HCT116 (cell line): ENCODE measurements at regions not wholly inside any gene's neighbourhood (a gene's known extent, or its start where the extent isn't known, plus 50 kb on each side); places are given as distances from the start of the nearest gene placed in this dataset.

Source experiments
- ATAC-seq: fragments of 200-7000 bp; cut with Tn5 transposase; 2 replicates; pipeline ENCODE4 v1.9.1; 2020; ENCODE audit warnings: mild to moderate bottlenecking, moderate library complexity
- BruUV-seq: library from RNA; stranded (reverse); fragments of 400-500 nt; replicated peaks from 2 replicates; lab custom pipeline; 2021; lab: Mats Ljungman, UMichigan
- CTCF ChIA-PET: fragments of 300-600 bp; sonication (Branson Sonifier 250); formaldehyde crosslinking; loops from one replicate; lab custom pipeline; 2021; ENCODE audit warnings: antibody characterized with exemption; lab: Charles Lee
- POLR2A ChIA-PET: fragments of 300-600, 350-600 bp; sonication (Branson Sonifier 250); formaldehyde crosslinking; loops from one replicate; lab custom pipeline; 2021; ENCODE audit warnings: antibody characterized with exemption; lab: Charles Lee
- RAD21 ChIA-PET, 2 experiments: fragments of 300-600 bp; sonication (Branson Sonifier 250); formaldehyde crosslinking; loops; one replicate each; lab custom pipeline; 2023; ENCODE audit warnings: low total read pairs in 2 of 2; ENCODE audit not compliant: uncharacterized antibody in 2 of 2, unreplicated experiment in 2 of 2, low non-redundant PET in 1 of 2; lab: Charles Lee
- DNase-seq: peaks from one replicate; pipeline ENCODE4 v3.0.0-alpha.2; 2010; ENCODE audit warnings: low read depth, low spot score
- H2AFZ ChIP-seq: fragments of 200-600 bp; shearing (Covaris generic), sonication (generic); 2 replicates; pipeline ENCODE4 v1.6.1; 2017; ENCODE audit warnings: low read depth, mixed run types, mixed read lengths, antibody characterized with exemption, low read length; ENCODE audit not compliant: poor library complexity, severe bottlenecking
- H3K27ac ChIP-seq: 2 replicates; pipeline ENCODE4 v1.5.1; 2012; ENCODE audit warnings: low read depth, low read length
- H3K27me3 ChIP-seq: fragments of 200-600 bp; sonication (generic); 2 replicates; pipeline ENCODE4 v1.6.1; 2016; ENCODE audit warnings: mixed run types, low read length, mixed read lengths; ENCODE audit not compliant: insufficient read depth
- H3K36me3 ChIP-seq, 2 experiments: fragments of 200-500 bp in 1 of 2; fragments of 200-600 bp in 1 of 2; sonication (Bioruptor generic) in 1 of 2; sonication (generic) in 1 of 2; 2 replicates each; pipeline versions ENCODE4 v1.5.1 to v1.6.1; 2014 to 2016; ENCODE audit warnings: low read length in 2 of 2, inconsistent platforms in 1 of 2, mixed read lengths in 1 of 2, mixed run types in 1 of 2; ENCODE audit not compliant: insufficient read depth in 2 of 2, control insufficient read depth in 1 of 2
- H3K4me1 ChIP-seq, 2 experiments: fragments of 200-600 bp in 1 of 2; sonication (generic) in 1 of 2; 2 replicates each; pipeline versions ENCODE4 v1.5.1 to v1.6.1; 2012 to 2017; ENCODE audit warnings: low read length in 2 of 2, inconsistent platforms in 1 of 2, mild to moderate bottlenecking in 1 of 2, mixed read lengths in 1 of 2, mixed run types in 1 of 2, moderate library complexity in 1 of 2; ENCODE audit not compliant: insufficient read depth in 2 of 2, control insufficient read depth in 1 of 2
- H3K4me2 ChIP-seq: fragments of 200-600 bp; sonication (generic); 2 replicates; pipeline ENCODE4 v1.6.1; 2017; ENCODE audit warnings: mixed run types, low read length, mixed read lengths
- H3K4me3 ChIP-seq, 2 experiments: fragments of 200-600 bp in 1 of 2; sonication (generic) in 1 of 2; replicated peaks in 1 of 2; 2 replicates each; pipeline ENCODE4 v1.5.1; 2011 to 2016; ENCODE audit warnings: low read length in 2 of 2, control low read depth in 1 of 2, low read depth in 1 of 2, mild to moderate bottlenecking in 1 of 2, mixed read lengths in 1 of 2, mixed run types in 1 of 2
- H3K79me2 ChIP-seq: fragments of 200-600 bp; sonication (generic); 2 replicates; pipeline ENCODE4 v1.6.1; 2017; ENCODE audit warnings: mild to moderate bottlenecking, mixed run types, low read length, moderate library complexity, mixed read lengths; ENCODE audit not compliant: insufficient read depth
- H3K9ac ChIP-seq: fragments of 200-600 bp; sonication (generic); 2 replicates; pipeline ENCODE4 v1.6.1; 2016; ENCODE audit warnings: low read length, mixed read lengths
- H3K9me2 ChIP-seq: fragments of 200-600 bp; sonication (generic), shearing (Covaris generic); 2 replicates; pipeline ENCODE4 v1.6.1; 2017; ENCODE audit warnings: mixed run types, mild to moderate bottlenecking, moderate library complexity; ENCODE audit not compliant: insufficient read depth
- H3K9me3 ChIP-seq, 2 experiments: fragments of 200-500 bp in 1 of 2; fragments of 200-600 bp in 1 of 2; sonication (Bioruptor generic) in 1 of 2; sonication (generic) in 1 of 2; 2 replicates each; pipeline ENCODE4 v1.6.1; 2014 to 2017; ENCODE audit warnings: low read length in 2 of 2, mixed read lengths in 2 of 2, inconsistent platforms in 1 of 2, low read depth in 1 of 2, mild to moderate bottlenecking in 1 of 2, mixed run types in 1 of 2, moderate library complexity in 1 of 2; ENCODE audit not compliant: control insufficient read depth in 1 of 2, insufficient read depth in 1 of 2
- H4K20me1 ChIP-seq: fragments of 200-600 bp; sonication (generic), shearing (Covaris generic); 2 replicates; pipeline ENCODE4 v1.6.1; 2017; ENCODE audit warnings: mixed run types, mild to moderate bottlenecking, moderate library complexity; ENCODE audit not compliant: insufficient read depth
- CBX3 ChIP-seq: IDR thresholded peaks from 2 replicates; pipeline ENCODE4 v1.6.1; 2012; ENCODE audit warnings: low read depth
- CEBPB ChIP-seq: IDR thresholded peaks from 2 replicates; pipeline ENCODE4 v1.6.1; 2012; ENCODE audit warnings: low read depth
- EGR1 ChIP-seq: IDR thresholded peaks from 2 replicates; pipeline ENCODE4 v1.6.1; 2012; ENCODE audit warnings: low read depth
- ELF1 ChIP-seq: IDR thresholded peaks from 2 replicates; pipeline ENCODE4 v1.6.1; 2012; ENCODE audit warnings: low read depth, borderline replicate concordance
- EZH2 ChIP-seq: fragments of 200-600 bp; sonication (generic); IDR thresholded peaks from 2 replicates; pipeline ENCODE4 v1.6.1; 2017; ENCODE audit warnings: antibody characterized with exemption, mixed run types
- MAX ChIP-seq: IDR thresholded peaks from 2 replicates; pipeline ENCODE4 v1.6.1; 2012
- SP1 ChIP-seq: IDR thresholded peaks from 2 replicates; pipeline ENCODE4 v1.6.1; 2012; ENCODE audit warnings: low read depth
- TCF7L2 ChIP-seq: IDR thresholded peaks from 2 replicates; pipeline ENCODE4 v1.7.0; 2011; ENCODE audit warnings: borderline replicate concordance, inconsistent platforms; ENCODE audit not compliant: insufficient read depth, insufficient read length; ENCODE audit errors: extremely low read depth
- intact Hi-C: fragments of 100-400 bp; cut with micrococcal nuclease; formaldehyde crosslinking; loops from 2 replicates; pipeline ENCODE4 v1.10.0; 2022
- TF ChIP-seq, protein P1 (sequence below): IDR thresholded peaks from 2 replicates; pipeline ENCODE4 v1.6.1; 2011; ENCODE audit warnings: mild to moderate bottlenecking, low read length, moderate library complexity; ENCODE audit not compliant: insufficient replicate concordance; ENCODE audit errors: extremely low read depth
- TF ChIP-seq, protein P2 (sequence below): IDR thresholded peaks from 2 replicates; pipeline ENCODE4 v1.6.1; 2012; ENCODE audit warnings: low read depth

GRCh38 chr5:6840136-6840793 lies 127.0 kb downstream of the TENT4A start:
- Histone ChIP-seq H3K9me2 (no peaks in the 10 kb centered on the region), H3K4me1 (no peaks in the 10 kb centered on the region), H3K27ac (no peak overlapping the region), H3K9me3 (no peaks in the 10 kb centered on the region), H3K9ac (no peak overlapping the region), H3K4me2 (no peak overlapping the region), H3K79me2 (no peaks in the 10 kb centered on the region), H3K27me3 (peaks cover 9% of the 10 kb centered on the region; the same call in 1 of the 2 replicates), H4K20me1 (no peaks in the 10 kb centered on the region), H2AFZ (no peak overlapping the region), H3K4me3 (no peak overlapping the region), H3K36me3 (no peaks in the 10 kb centered on the region)
- TF ChIP-seq TCF7L2, result no peak
- TF ChIP-seq CEBPB, result no peak
- DNase-seq, result no peak
- intact Hi-C loops, result no loop called here
- RAD21 ChIA-PET, result no interaction called here
- no TSS peak for BruUV-seq
- POLR2A ChIA-PET, result no interaction called here
- no peak for ATAC-seq
- CTCF ChIA-PET, result no interaction called here

DNA sequence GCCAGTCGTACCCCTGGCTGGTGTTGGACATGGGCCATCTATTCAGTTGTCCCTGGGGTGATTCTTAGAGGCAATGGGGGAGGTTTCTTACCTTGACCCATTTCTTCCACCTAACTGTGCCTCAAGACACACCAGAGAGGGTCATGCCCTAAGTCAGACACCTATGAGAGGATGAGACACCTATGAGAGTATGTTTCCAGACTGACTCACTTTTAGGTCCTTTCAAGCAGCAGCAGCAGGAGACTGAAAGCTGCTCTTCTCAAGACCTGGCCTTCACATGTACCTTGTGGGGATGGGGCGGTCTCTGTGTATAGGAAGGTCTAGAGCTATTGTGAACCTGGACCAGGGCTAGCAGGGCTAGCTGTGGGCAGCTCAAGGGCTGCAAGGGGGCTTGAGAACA lies 130.1 kb downstream of the TENT4A start:
- ChIA-PET RAD21 (no interaction called here), CTCF (no interaction called here), POLR2A (no interaction called here)
- H3K9me3 ChIP-seq, result no peaks in the 10 kb centered on the region
- BruUV-seq, result no TSS peak
- intact Hi-C loops, result no loop called here
- H3K4me2 ChIP-seq, result no peak overlapping the region
- no peak overlapping the region for H3K4me3 ChIP-seq
- ATAC-seq, result no peak
- H4K20me1 ChIP-seq, result no peaks in the 10 kb centered on the region
- DNase-seq, result no peak
- H3K9me2 ChIP-seq, result no peaks in the 10 kb centered on the region
- H3K9ac ChIP-seq, result no peak overlapping the region
- no peaks in the 10 kb centered on the region for H3K79me2 ChIP-seq
- H3K27me3 ChIP-seq, result peaks cover 9% of the 10 kb centered on the region; the same call in 1 of the 2 replicates
- TF ChIP-seq, protein P1, sequence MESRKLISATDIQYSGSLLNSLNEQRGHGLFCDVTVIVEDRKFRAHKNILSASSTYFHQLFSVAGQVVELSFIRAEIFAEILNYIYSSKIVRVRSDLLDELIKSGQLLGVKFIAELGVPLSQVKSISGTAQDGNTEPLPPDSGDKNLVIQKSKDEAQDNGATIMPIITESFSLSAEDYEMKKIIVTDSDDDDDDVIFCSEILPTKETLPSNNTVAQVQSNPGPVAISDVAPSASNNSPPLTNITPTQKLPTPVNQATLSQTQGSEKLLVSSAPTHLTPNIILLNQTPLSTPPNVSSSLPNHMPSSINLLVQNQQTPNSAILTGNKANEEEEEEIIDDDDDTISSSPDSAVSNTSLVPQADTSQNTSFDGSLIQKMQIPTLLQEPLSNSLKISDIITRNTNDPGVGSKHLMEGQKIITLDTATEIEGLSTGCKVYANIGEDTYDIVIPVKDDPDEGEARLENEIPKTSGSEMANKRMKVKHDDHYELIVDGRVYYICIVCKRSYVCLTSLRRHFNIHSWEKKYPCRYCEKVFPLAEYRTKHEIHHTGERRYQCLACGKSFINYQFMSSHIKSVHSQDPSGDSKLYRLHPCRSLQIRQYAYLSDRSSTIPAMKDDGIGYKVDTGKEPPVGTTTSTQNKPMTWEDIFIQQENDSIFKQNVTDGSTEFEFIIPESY, result no peak
- TF ChIP-seq, protein P2, sequence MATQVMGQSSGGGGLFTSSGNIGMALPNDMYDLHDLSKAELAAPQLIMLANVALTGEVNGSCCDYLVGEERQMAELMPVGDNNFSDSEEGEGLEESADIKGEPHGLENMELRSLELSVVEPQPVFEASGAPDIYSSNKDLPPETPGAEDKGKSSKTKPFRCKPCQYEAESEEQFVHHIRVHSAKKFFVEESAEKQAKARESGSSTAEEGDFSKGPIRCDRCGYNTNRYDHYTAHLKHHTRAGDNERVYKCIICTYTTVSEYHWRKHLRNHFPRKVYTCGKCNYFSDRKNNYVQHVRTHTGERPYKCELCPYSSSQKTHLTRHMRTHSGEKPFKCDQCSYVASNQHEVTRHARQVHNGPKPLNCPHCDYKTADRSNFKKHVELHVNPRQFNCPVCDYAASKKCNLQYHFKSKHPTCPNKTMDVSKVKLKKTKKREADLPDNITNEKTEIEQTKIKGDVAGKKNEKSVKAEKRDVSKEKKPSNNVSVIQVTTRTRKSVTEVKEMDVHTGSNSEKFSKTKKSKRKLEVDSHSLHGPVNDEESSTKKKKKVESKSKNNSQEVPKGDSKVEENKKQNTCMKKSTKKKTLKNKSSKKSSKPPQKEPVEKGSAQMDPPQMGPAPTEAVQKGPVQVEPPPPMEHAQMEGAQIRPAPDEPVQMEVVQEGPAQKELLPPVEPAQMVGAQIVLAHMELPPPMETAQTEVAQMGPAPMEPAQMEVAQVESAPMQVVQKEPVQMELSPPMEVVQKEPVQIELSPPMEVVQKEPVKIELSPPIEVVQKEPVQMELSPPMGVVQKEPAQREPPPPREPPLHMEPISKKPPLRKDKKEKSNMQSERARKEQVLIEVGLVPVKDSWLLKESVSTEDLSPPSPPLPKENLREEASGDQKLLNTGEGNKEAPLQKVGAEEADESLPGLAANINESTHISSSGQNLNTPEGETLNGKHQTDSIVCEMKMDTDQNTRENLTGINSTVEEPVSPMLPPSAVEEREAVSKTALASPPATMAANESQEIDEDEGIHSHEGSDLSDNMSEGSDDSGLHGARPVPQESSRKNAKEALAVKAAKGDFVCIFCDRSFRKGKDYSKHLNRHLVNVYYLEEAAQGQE, result no peak
- no peak for TF ChIP-seq EGR1
- no peak for TF ChIP-seq TCF7L2
- no peak for TF ChIP-seq ELF1
- no peak for TF ChIP-seq SP1
- TF ChIP-seq MAX, result no peak
- no peak for TF ChIP-seq CBX3
- no peak for TF ChIP-seq EZH2
- no peak overlapping the region for H3K27ac ChIP-seq
- no peaks in the 10 kb centered on the region for H3K4me1 ChIP-seq
- no peak overlapping the region for H2AFZ ChIP-seq
- H3K36me3 ChIP-seq, result no peaks in the 10 kb centered on the region
